Vagina (tissue), 2 donors: ENCODE measurements at regions not wholly inside any gene's neighbourhood (a gene's known extent, or its start where the extent isn't known, plus 50 kb on each side); places are given as distances from the start of the nearest gene placed in this dataset.

Source experiments
- DNase-seq, 2 donors: peaks; one replicate each; pipeline ENCODE4 v3.0.0-alpha.2; 2017; ENCODE audit errors: extremely low spot score in 2 of 2
- H3K27ac ChIP-seq: fragments of 200-600 bp; sonication (generic); one replicate; pipeline ENCODE4 v1.5.1; 2019
- H3K27me3 ChIP-seq: fragments of 200-600 bp; sonication (generic); one replicate; pipeline ENCODE4 v1.5.1; 2019
- H3K36me3 ChIP-seq, 2 donors: fragments of 200-600 bp; sonication (generic); one replicate each; pipeline ENCODE4 v1.5.1; 2017 to 2019
- H3K4me1 ChIP-seq: fragments of 200-600 bp; sonication (generic); one replicate; pipeline ENCODE4 v1.5.1; 2019
- H3K4me3 ChIP-seq, 2 donors: fragments of 200-600 bp; sonication (generic); 1 replicate in 1 of 2; 2 replicates in 1 of 2; pipeline ENCODE4 v1.5.1; 2016 to 2019
- H3K9me3 ChIP-seq: fragments of 200-600 bp; sonication (generic); one replicate; pipeline ENCODE4 v1.5.1; 2019
- CTCF ChIP-seq, 3 experiments: fragments of 450-650 bp in 2 of 3; fragments of 200-600 bp in 1 of 3; sonication (generic) in 1 of 3; IDR thresholded peaks; one replicate each; pipeline ENCODE4 v1.5.1; 2017 to 2019; ENCODE audit warnings: antibody characterized with exemption in 3 of 3, mild to moderate bottlenecking in 2 of 3, moderate library complexity in 2 of 3
- POLR2A ChIP-seq, 2 donors: fragments of 450-650 bp; IDR thresholded peaks; one replicate each; pipeline ENCODE4 v1.6.1; 2017; ENCODE audit warnings: antibody characterized with exemption in 2 of 2, mild to moderate bottlenecking in 2 of 2, moderate library complexity in 2 of 2
- POLR2AphosphoS5 ChIP-seq, 2 donors: sonication (generic); formaldehyde crosslinking; IDR thresholded peaks; one replicate each; pipeline ENCODE4 v1.9.0; 2017; ENCODE audit warnings: antibody characterized with exemption in 2 of 2, mild to moderate bottlenecking in 2 of 2, low read depth in 1 of 2; ENCODE audit not compliant: insufficient read depth in 1 of 2
- intact Hi-C: fragments of 100-400 bp; cut with DNase I; formaldehyde crosslinking; loops from one replicate; pipeline ENCODE4 v1.15.1; 2023

- Histone ChIP-seq H3K4me1 (no peaks in the 10 kb centered on the region), H3K9me3 (no peaks in the 10 kb centered on the region), H3K27ac (no peak overlapping the region), H3K36me3 (no peaks in the 10 kb centered on the region), H3K4me3 (no peak overlapping the region), H3K27me3 (no peaks in the 10 kb centered on the region)
- TF ChIP-seq CTCF (IDR thresholded peaks at IDR 0.05) (no peak), POLR2AphosphoS5 (IDR thresholded peaks at IDR 0.05; ENCODE audit: insufficient read depth in 1 of 2, low read depth in 1 of 2) (no peak), POLR2A (IDR thresholded peaks at IDR 0.05) (no peak)
- no peak for DNase-seq
- intact Hi-C loops, result no loop called here
These were observed 63.3 kb upstream of the TRPC3 start for GRCh38 chr4:122015203-122015602.

- Histone ChIP-seq H3K9me3 (no peaks in the 10 kb centered on the region), H3K27ac (no peak overlapping the region), H3K4me1 (no peaks in the 10 kb centered on the region), H3K36me3 (no peaks in the 10 kb centered on the region), H3K4me3 (no peak overlapping the region), H3K27me3 (no peaks in the 10 kb centered on the region)
- TF ChIP-seq CTCF (IDR thresholded peaks at IDR 0.05) (no peak), POLR2AphosphoS5 (IDR thresholded peaks at IDR 0.05; ENCODE audit: insufficient read depth in 1 of 2, low read depth in 1 of 2) (no peak), POLR2A (IDR thresholded peaks at IDR 0.05) (no peak)
- no peak for DNase-seq
- intact Hi-C loops, result no loop called here
These were observed 60.9 kb upstream of the TRPC3 start for GRCh38 chr4:122012735-122013134.

- no peaks in the 10 kb centered on the region for H3K36me3 ChIP-seq
- no peak overlapping the region for H3K4me3 ChIP-seq
- intact Hi-C loops, result no loop called here
- no peak for DNase-seq
- no peak overlapping the region for H3K27ac ChIP-seq
- no peaks in the 10 kb centered on the region for H3K4me1 ChIP-seq
- no peaks in the 10 kb centered on the region for H3K27me3 ChIP-seq
- H3K9me3 ChIP-seq, result no peaks in the 10 kb centered on the region
- TF ChIP-seq POLR2AphosphoS5 (IDR thresholded peaks at IDR 0.05; ENCODE audit: insufficient read depth in 1 of 2, low read depth in 1 of 2), result no peak
- no peak for TF ChIP-seq CTCF (IDR thresholded peaks at IDR 0.05)
- no peak for TF ChIP-seq POLR2A (IDR thresholded peaks at IDR 0.05)
These were observed 58.8 kb upstream of the TRPC3 start for GRCh38 chr4:122010610-122011009.

GRCh38 chr4:122009524-122009923 lies 57.7 kb upstream of the TRPC3 start:
- Histone ChIP-seq H3K4me3 (no peak overlapping the region), H3K27me3 (no peaks in the 10 kb centered on the region), H3K9me3 (no peaks in the 10 kb centered on the region), H3K4me1 (no peaks in the 10 kb centered on the region), H3K27ac (no peak overlapping the region), H3K36me3 (no peaks in the 10 kb centered on the region)
- TF ChIP-seq CTCF (IDR thresholded peaks at IDR 0.05) (no peak), POLR2A (IDR thresholded peaks at IDR 0.05) (no peak), POLR2AphosphoS5 (IDR thresholded peaks at IDR 0.05; ENCODE audit: insufficient read depth in 1 of 2, low read depth in 1 of 2) (no peak)
- DNase-seq, result no peak
- intact Hi-C loops, result no loop called here

- no peaks in the 10 kb centered on the region for H3K27me3 ChIP-seq
- H3K27ac ChIP-seq, result no peak overlapping the region
- H3K4me1 ChIP-seq, result no peaks in the 10 kb centered on the region
- no peak for TF ChIP-seq CTCF (IDR thresholded peaks at IDR 0.05)
- TF ChIP-seq POLR2A (IDR thresholded peaks at IDR 0.05), result no peak
- no peak for TF ChIP-seq POLR2AphosphoS5 (IDR thresholded peaks at IDR 0.05; ENCODE audit: insufficient read depth in 1 of 2, low read depth in 1 of 2)
- H3K9me3 ChIP-seq, result no peaks in the 10 kb centered on the region
- H3K4me3 ChIP-seq, result no peak overlapping the region
- no peak for DNase-seq
- intact Hi-C loops, result no loop called here
- no peaks in the 10 kb centered on the region for H3K36me3 ChIP-seq
These were observed 55.2 kb upstream of the TRPC3 start for GRCh38 chr4:122007016-122007415.
